Neuronal stem cell (in vitro differentiated cells): ENCODE measurements at regions not wholly inside any gene's neighbourhood (a gene's known extent, or its start where the extent isn't known, plus 50 kb on each side); places are given as distances from the start of the nearest gene placed in this dataset.

Experiments used
- DNase-seq: peaks from one replicate; pipeline ENCODE4 v3.0.0-alpha.2; 2013; ENCODE audit warnings: low spot score
- H2AFZ ChIP-seq: one replicate; pipeline ENCODE4 v1.6.1; 2013; ENCODE audit warnings: mild to moderate bottlenecking, low read length, inconsistent platforms
- H2AK5ac ChIP-seq: 2 replicates; pipeline ENCODE4 v1.6.1; 2013; ENCODE audit warnings: low read depth, mild to moderate bottlenecking, inconsistent platforms, low read length, moderate library complexity, mixed read lengths
- H2BK120ac ChIP-seq: 2 replicates; pipeline ENCODE4 v1.6.1; 2013; ENCODE audit warnings: low read depth, mild to moderate bottlenecking, inconsistent platforms, low read length, moderate library complexity, mixed read lengths
- H2BK12ac ChIP-seq: one replicate; pipeline ENCODE4 v1.6.1; 2013; ENCODE audit warnings: low read length, inconsistent platforms
- H2BK15ac ChIP-seq: 2 replicates; pipeline ENCODE4 v1.6.1; 2013; ENCODE audit warnings: mild to moderate bottlenecking, low read length, inconsistent platforms, mixed read lengths
- H2BK5ac ChIP-seq: one replicate; pipeline ENCODE4 v1.6.1; 2013; ENCODE audit warnings: inconsistent platforms, mild to moderate bottlenecking, low read length, moderate library complexity
- H3K14ac ChIP-seq: one replicate; pipeline ENCODE4 v1.6.1; 2013; ENCODE audit warnings: low read length, inconsistent platforms
- H3K18ac ChIP-seq: 2 replicates; pipeline ENCODE4 v1.6.1; 2013; ENCODE audit warnings: low read length, inconsistent platforms
- H3K23ac ChIP-seq: 2 replicates; pipeline ENCODE4 v1.6.1; 2013; ENCODE audit warnings: low read depth, mild to moderate bottlenecking, mixed read lengths, low read length, inconsistent platforms; ENCODE audit not compliant: poor library complexity
- H3K27ac ChIP-seq: replicated peaks from 3 replicates; pipeline ENCODE4 v1.5.1; 2013; ENCODE audit warnings: low read length, inconsistent platforms
- H3K27me3 ChIP-seq, 3 experiments: 2 replicates each; pipeline ENCODE4 v1.6.1; 2013; ENCODE audit warnings: low read length in 3 of 3, mild to moderate bottlenecking in 2 of 3, inconsistent platforms in 1 of 3, low read depth in 1 of 3, mixed read lengths in 1 of 3, moderate library complexity in 1 of 3; ENCODE audit not compliant: control insufficient read depth in 3 of 3, insufficient read depth in 3 of 3
- H3K36me3 ChIP-seq, 2 donors: replicated peaks in 1 of 2; 2 replicates each; pipeline ENCODE4 v1.6.1; 2013; ENCODE audit warnings: low read length in 2 of 2; ENCODE audit not compliant: control insufficient read depth in 2 of 2, insufficient read depth in 2 of 2
- H3K4ac ChIP-seq: 2 replicates; pipeline ENCODE4 v1.6.1; 2013; ENCODE audit warnings: inconsistent platforms, mild to moderate bottlenecking, low read length, moderate library complexity
- H3K4me1 ChIP-seq, 2 donors: 1 replicate in 1 of 2; 2 replicates in 1 of 2; pipeline ENCODE4 v1.6.1; 2013; ENCODE audit warnings: low read length in 2 of 2, low read depth in 1 of 2; ENCODE audit not compliant: control insufficient read depth in 2 of 2, insufficient read depth in 1 of 2
- H3K4me2 ChIP-seq: one replicate; pipeline ENCODE4 v1.6.1; 2013; ENCODE audit warnings: mild to moderate bottlenecking, low read length, inconsistent platforms; ENCODE audit not compliant: insufficient read depth, poor library complexity, severe bottlenecking
- H3K4me3 ChIP-seq, 2 donors: 2 replicates each; pipeline ENCODE4 v1.5.1; 2013; ENCODE audit warnings: low read length in 2 of 2, mild to moderate bottlenecking in 2 of 2, inconsistent platforms in 1 of 2, moderate library complexity in 1 of 2
- H3K79me1 ChIP-seq: one replicate; pipeline ENCODE4 v1.6.1; 2013; ENCODE audit warnings: low read depth, mild to moderate bottlenecking, inconsistent platforms, low read length, moderate library complexity
- H3K9ac ChIP-seq: one replicate; pipeline ENCODE4 v1.6.1; 2013; ENCODE audit warnings: mild to moderate bottlenecking, low read depth, low read length, inconsistent platforms; ENCODE audit not compliant: poor library complexity
- H3K9me3 ChIP-seq, 2 donors: replicated peaks in 1 of 2; 2 replicates each; pipeline versions ENCODE3 to v1.6.1; 2013; ENCODE audit warnings: low read length in 2 of 2, mild to moderate bottlenecking in 2 of 2, inconsistent platforms in 1 of 2, low read depth in 1 of 2, mixed read lengths in 1 of 2, moderate library complexity in 1 of 2; ENCODE audit not compliant: control insufficient read depth in 2 of 2, insufficient read depth in 1 of 2
- H4K8ac ChIP-seq: one replicate; pipeline ENCODE4 v1.6.1; 2013; ENCODE audit warnings: low read depth, mild to moderate bottlenecking, inconsistent platforms, low read length, moderate library complexity
- H4K91ac ChIP-seq: one replicate; pipeline ENCODE4 v1.6.1; 2013; ENCODE audit warnings: low read length, low read depth, mild to moderate bottlenecking, inconsistent platforms; ENCODE audit not compliant: poor library complexity
- WGBS, 2 donors: extraction: QIAGEN DNeasy Blood & Tissue Kit; methylation state at CpG; one replicate each; pipeline ENCODE4 v1.1.7; 2013; ENCODE audit warnings: missing lambda C conversion rate in 2 of 2, mixed read lengths in 1 of 2; ENCODE audit not compliant: insufficient read length in 2 of 2, insufficient replicate concordance in 1 of 2; ENCODE audit errors: extremely low coverage in 2 of 2; 5-methylcytosine and 5-hydroxymethylcytosine counted together

GRCh38 chr12:114974333-114974732 is 290.4 kb upstream of the TBX3 start:
- H2BK5ac ChIP-seq = no peak overlapping the region
- WGBS, 2 donors = no CpG with 5 or more reads among the region's 2 CpGs
- no peak overlapping the region for H2BK15ac ChIP-seq
- no peak overlapping the region for H3K18ac ChIP-seq
- no peaks in the 10 kb centered on the region for H3K36me3 ChIP-seq
- H4K91ac ChIP-seq = no peak overlapping the region
- H3K4ac ChIP-seq = no peak overlapping the region
- H3K4me2 ChIP-seq = no peak overlapping the region
- H2AK5ac ChIP-seq = no peak overlapping the region
- no peak overlapping the region for H3K4me3 ChIP-seq
- no peak overlapping the region for H2AFZ ChIP-seq
- no peak overlapping the region for H3K14ac ChIP-seq
- no peak overlapping the region for H4K8ac ChIP-seq
- H3K27me3 ChIP-seq = no peaks in the 10 kb centered on the region
- H3K9me3 ChIP-seq = no peaks in the 10 kb centered on the region
- no peak overlapping the region for H3K27ac ChIP-seq
- no peaks in the 10 kb centered on the region for H3K79me1 ChIP-seq
- H2BK120ac ChIP-seq = no peak overlapping the region
- H3K4me1 ChIP-seq = no peaks in the 10 kb centered on the region
- no peak overlapping the region for H2BK12ac ChIP-seq
- H3K9ac ChIP-seq = no peak overlapping the region
- DNase-seq = no peak
- H3K23ac ChIP-seq = no peak overlapping the region

- H4K8ac ChIP-seq = no peak overlapping the region
- no CpG with 5 or more reads among the region's 4 CpGs for WGBS, 2 donors
- H3K4ac ChIP-seq = no peak overlapping the region
- no peak overlapping the region for H3K9ac ChIP-seq
- no peak overlapping the region for H3K4me2 ChIP-seq
- no peak overlapping the region for H3K23ac ChIP-seq
- H3K18ac ChIP-seq = no peak overlapping the region
- H3K4me3 ChIP-seq = no peak overlapping the region
- no peak overlapping the region for H2BK5ac ChIP-seq
- H3K79me1 ChIP-seq = no peaks in the 10 kb centered on the region
- no peak overlapping the region for H3K27ac ChIP-seq
- no peak overlapping the region for H2BK15ac ChIP-seq
- no peak overlapping the region for H3K14ac ChIP-seq
- H2BK12ac ChIP-seq = no peak overlapping the region
- no peaks in the 10 kb centered on the region for H3K27me3 ChIP-seq
- H2BK120ac ChIP-seq = no peak overlapping the region
- H2AK5ac ChIP-seq = no peak overlapping the region
- no peaks in the 10 kb centered on the region for H3K4me1 ChIP-seq
- no peak overlapping the region for H2AFZ ChIP-seq
- no peaks in the 10 kb centered on the region for H3K36me3 ChIP-seq
- no peaks in the 10 kb centered on the region for H3K9me3 ChIP-seq
- H4K91ac ChIP-seq = no peak overlapping the region
- DNase-seq = no peak
These were observed 284.8 kb upstream of the TBX3 start for GRCh38 chr12:114968727-114969126.

- Histone ChIP-seq H3K14ac (no peak overlapping the region), H3K4me1 (no peaks in the 10 kb centered on the region), H3K9ac (no peak overlapping the region), H3K18ac (no peak overlapping the region), H2AFZ (no peak overlapping the region), H2AK5ac (no peak overlapping the region), H4K8ac (no peak overlapping the region), H2BK15ac (no peak overlapping the region), H2BK12ac (no peak overlapping the region), H3K27me3 (no peaks in the 10 kb centered on the region), H3K4ac (no peak overlapping the region), H3K4me2 (no peak overlapping the region), H2BK5ac (no peak overlapping the region), H4K91ac (no peak overlapping the region), H3K36me3 (no peaks in the 10 kb centered on the region), H3K27ac (no peak overlapping the region), H3K23ac (no peak overlapping the region), H2BK120ac (no peak overlapping the region), H3K4me3 (no peak overlapping the region), H3K79me1 (no peaks in the 10 kb centered on the region), H3K9me3 (no peaks in the 10 kb centered on the region)
- DNase-seq = no peak
- no CpG with 5 or more reads among the region's 5 CpGs for WGBS, 2 donors
These were observed 283.2 kb upstream of the TBX3 start for GRCh38 chr12:114967151-114967550.

- Histone ChIP-seq H3K9me3 (no peaks in the 10 kb centered on the region), H3K27me3 (no peaks in the 10 kb centered on the region), H3K4me1 (no peaks in the 10 kb centered on the region), H3K4ac (no peak overlapping the region), H2BK120ac (no peak overlapping the region), H2BK15ac (no peak overlapping the region), H3K79me1 (no peaks in the 10 kb centered on the region), H2AFZ (no peak overlapping the region), H2AK5ac (no peak overlapping the region), H3K36me3 (no peaks in the 10 kb centered on the region), H2BK12ac (no peak overlapping the region), H4K8ac (no peak overlapping the region), H3K4me3 (no peak overlapping the region), H3K18ac (no peak overlapping the region), H3K4me2 (no peak overlapping the region), H4K91ac (no peak overlapping the region), H3K14ac (no peak overlapping the region), H3K27ac (no peak overlapping the region), H3K9ac (no peak overlapping the region), H3K23ac (no peak overlapping the region), H2BK5ac (no peak overlapping the region)
- WGBS, 2 donors = no CpG with 5 or more reads among the region's 2 CpGs
- no peak for DNase-seq
These were observed 280.9 kb upstream of the TBX3 start for GRCh38 chr12:114964841-114965240.
